ENCODE measurements at regions not wholly inside any gene's neighbourhood (a gene's known extent, or its start where the extent isn't known, plus 50 kb on each side); places are given as distances from the start of the nearest gene placed in this dataset.

DNA sequence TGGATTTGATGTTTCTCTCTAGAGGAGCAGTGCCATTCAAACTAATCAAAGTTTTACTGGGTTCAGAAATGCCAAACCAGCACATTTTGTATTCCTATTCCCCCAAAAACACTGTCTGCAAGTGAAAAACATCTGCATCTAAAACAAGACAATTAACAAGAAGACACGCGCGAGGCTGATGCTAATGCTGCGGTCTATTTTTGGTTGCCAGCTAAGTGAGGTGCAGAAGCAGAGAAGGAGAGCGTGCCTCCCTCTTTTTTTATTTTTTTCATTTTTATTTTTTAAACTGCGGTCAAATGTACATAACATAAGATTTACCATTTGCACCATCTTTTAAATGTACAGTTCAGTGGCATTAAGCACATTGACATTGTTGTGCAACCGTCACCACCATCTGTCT lies 641.1 kb downstream of the DHX35 start:
- Histone ChIP-seq H3K4me2 (ENCODE audit: low read length) (no peak overlapping the region), H3K9me2 (replicated peaks; ENCODE audit: low read length) (no peaks in the 10 kb centered on the region), H3K9me3 (ENCODE audit: low read length) (peaks cover 17% of the 10 kb centered on the region; the same call in 1 of the 2 replicates), H3K4me3 (ENCODE audit: low read length) (no peak overlapping the region), H2AFZ (ENCODE audit: low read length) (no peak overlapping the region), H3K27me3 (ENCODE audit: low read length) (no peaks in the 10 kb centered on the region), H3K36me3 (ENCODE audit: low read depth, low read length) (no peaks in the 10 kb centered on the region), H3K79me2 (ENCODE audit: low read length) (no peaks in the 10 kb centered on the region), H3F3A (ENCODE audit: low read length, unreplicated experiment) (no peaks in the 10 kb centered on the region), H3K4me1 (ENCODE audit: insufficient read depth, low read length) (no peaks in the 10 kb centered on the region), H4K20me1 (ENCODE audit: low read length) (no peaks in the 10 kb centered on the region), H3K9ac (ENCODE audit: low read length) (no peak overlapping the region), H3K27ac (ENCODE audit: low read length) (no peak overlapping the region)
- ATAC-seq (no peak), DNase-seq (no peak)
- TF ChIP-seq, protein P1, sequence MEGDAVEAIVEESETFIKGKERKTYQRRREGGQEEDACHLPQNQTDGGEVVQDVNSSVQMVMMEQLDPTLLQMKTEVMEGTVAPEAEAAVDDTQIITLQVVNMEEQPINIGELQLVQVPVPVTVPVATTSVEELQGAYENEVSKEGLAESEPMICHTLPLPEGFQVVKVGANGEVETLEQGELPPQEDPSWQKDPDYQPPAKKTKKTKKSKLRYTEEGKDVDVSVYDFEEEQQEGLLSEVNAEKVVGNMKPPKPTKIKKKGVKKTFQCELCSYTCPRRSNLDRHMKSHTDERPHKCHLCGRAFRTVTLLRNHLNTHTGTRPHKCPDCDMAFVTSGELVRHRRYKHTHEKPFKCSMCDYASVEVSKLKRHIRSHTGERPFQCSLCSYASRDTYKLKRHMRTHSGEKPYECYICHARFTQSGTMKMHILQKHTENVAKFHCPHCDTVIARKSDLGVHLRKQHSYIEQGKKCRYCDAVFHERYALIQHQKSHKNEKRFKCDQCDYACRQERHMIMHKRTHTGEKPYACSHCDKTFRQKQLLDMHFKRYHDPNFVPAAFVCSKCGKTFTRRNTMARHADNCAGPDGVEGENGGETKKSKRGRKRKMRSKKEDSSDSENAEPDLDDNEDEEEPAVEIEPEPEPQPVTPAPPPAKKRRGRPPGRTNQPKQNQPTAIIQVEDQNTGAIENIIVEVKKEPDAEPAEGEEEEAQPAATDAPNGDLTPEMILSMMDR (conservative IDR thresholded peaks at IDR 0.05; ENCODE audit: low read depth, low read length) = no peak
- TF ChIP-seq EZH2 (IDR thresholded peaks at IDR 0.05; ENCODE audit: low read length, unreplicated experiment) (no peak), EZH2phosphoT487 (IDR thresholded peaks at IDR 0.05; ENCODE audit: borderline replicate concordance, low read length) (no peak)
- ChIA-PET CTCF (no interaction called here), POLR2A (ENCODE audit: unreplicated experiment) (no interaction called here)
- intact Hi-C loops (cut with micrococcal nuclease) = no loop called here
- no TSS peak for BruUV-seq (replicated peaks)

DNA sequence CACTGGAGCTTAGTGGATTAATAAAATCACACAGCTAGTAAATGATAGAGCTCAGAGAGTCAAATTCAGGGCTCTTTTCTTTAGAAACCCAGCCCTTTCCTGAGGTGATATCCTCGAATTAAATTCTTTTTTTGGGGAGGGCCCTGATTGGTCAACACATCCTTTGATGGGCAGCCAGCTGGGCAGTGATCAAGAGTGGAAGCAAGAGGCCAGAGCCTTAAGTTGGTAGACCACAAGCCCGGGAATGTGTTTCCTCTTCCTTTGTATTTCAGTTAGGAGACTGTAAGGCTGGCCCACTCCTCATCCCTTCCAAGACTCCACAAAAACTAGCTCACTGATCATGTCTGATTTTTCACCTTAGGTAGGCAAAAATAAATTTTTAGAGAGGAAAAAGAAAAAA lies 640.5 kb downstream of the DHX35 start:
- ChIA-PET CTCF (no interaction called here), POLR2A (ENCODE audit: unreplicated experiment) (interaction anchor here (0.6 kb wide), 1 partner anchor 803 kb away, joined by 4 read pairs; no protein-coding TSS in a partner anchor)
- no peak overlapping the region for H3K4me3 ChIP-seq (ENCODE audit: low read length)
- TF ChIP-seq, protein P1 (conservative IDR thresholded peaks at IDR 0.05; ENCODE audit: low read depth, low read length) = no peak
- no peak for TF ChIP-seq EZH2phosphoT487 (IDR thresholded peaks at IDR 0.05; ENCODE audit: borderline replicate concordance, low read length)
- TF ChIP-seq EZH2 (IDR thresholded peaks at IDR 0.05; ENCODE audit: low read length, unreplicated experiment) = no peak
- H4K20me1 ChIP-seq (ENCODE audit: low read length) = no peaks in the 10 kb centered on the region
- no peak for DNase-seq
- no peak overlapping the region for H3K27ac ChIP-seq (ENCODE audit: low read length)
- no peaks in the 10 kb centered on the region for H3K36me3 ChIP-seq (ENCODE audit: low read depth, low read length)
- no peak overlapping the region for H3K9ac ChIP-seq (ENCODE audit: low read length)
- no TSS peak for BruUV-seq (replicated peaks)
- H3F3A ChIP-seq (ENCODE audit: low read length, unreplicated experiment) = no peaks in the 10 kb centered on the region
- no peaks in the 10 kb centered on the region for H3K9me2 ChIP-seq (replicated peaks; ENCODE audit: low read length)
- no peak for ATAC-seq
- H3K4me1 ChIP-seq (ENCODE audit: insufficient read depth, low read length) = no peaks in the 10 kb centered on the region
- intact Hi-C loops (cut with micrococcal nuclease) = no loop called here
- peaks cover 13% of the 10 kb centered on the region; the same call in 1 of the 2 replicates for H3K9me3 ChIP-seq (ENCODE audit: low read length)
- no peak overlapping the region for H3K4me2 ChIP-seq (ENCODE audit: low read length)
- no peaks in the 10 kb centered on the region for H3K79me2 ChIP-seq (ENCODE audit: low read length)
- no peak overlapping the region for H2AFZ ChIP-seq (ENCODE audit: low read length)
- H3K27me3 ChIP-seq (ENCODE audit: low read length) = no peaks in the 10 kb centered on the region

DNA sequence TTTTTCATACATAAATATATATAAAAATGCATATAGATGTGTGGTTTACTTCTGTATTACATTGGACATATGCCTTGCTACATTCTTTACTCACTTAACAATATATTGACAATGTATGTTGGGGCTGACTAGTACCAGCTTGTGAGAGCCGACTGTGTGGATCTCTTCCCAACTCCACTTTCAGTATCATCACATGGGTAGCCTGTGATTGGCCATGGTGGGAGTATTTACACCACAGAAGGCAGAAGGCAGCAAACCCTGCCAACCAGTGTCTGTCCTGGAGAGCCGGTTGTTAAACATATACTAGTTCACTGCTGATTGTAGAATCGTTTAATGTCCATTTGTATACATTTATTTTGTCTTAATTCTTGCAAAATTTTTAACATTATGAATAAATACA lies 638.7 kb downstream of the DHX35 start:
- Histone ChIP-seq H3F3A (ENCODE audit: low read length, unreplicated experiment) (no peaks in the 10 kb centered on the region), H3K27ac (ENCODE audit: low read length) (no peak overlapping the region), H3K36me3 (ENCODE audit: low read depth, low read length) (no peaks in the 10 kb centered on the region), H3K9me2 (replicated peaks; ENCODE audit: low read length) (no peaks in the 10 kb centered on the region), H3K9me3 (ENCODE audit: low read length) (peaks cover 9% of the 10 kb centered on the region; the same call in 1 of the 2 replicates), H4K20me1 (ENCODE audit: low read length) (no peaks in the 10 kb centered on the region), H3K4me1 (ENCODE audit: insufficient read depth, low read length) (no peaks in the 10 kb centered on the region), H3K9ac (ENCODE audit: low read length) (no peak overlapping the region), H3K4me3 (ENCODE audit: low read length) (no peak overlapping the region), H3K79me2 (ENCODE audit: low read length) (no peaks in the 10 kb centered on the region), H3K27me3 (ENCODE audit: low read length) (no peaks in the 10 kb centered on the region), H2AFZ (ENCODE audit: low read length) (no peak overlapping the region), H3K4me2 (ENCODE audit: low read length) (no peak overlapping the region)
- intact Hi-C loops (cut with micrococcal nuclease) = no loop called here
- ChIA-PET CTCF (no interaction called here), POLR2A (ENCODE audit: unreplicated experiment) (no interaction called here)
- no TSS peak for BruUV-seq (replicated peaks)
- ATAC-seq = no peak
- DNase-seq = no peak
- TF ChIP-seq EZH2phosphoT487 (IDR thresholded peaks at IDR 0.05; ENCODE audit: borderline replicate concordance, low read length) = no peak
- no peak for TF ChIP-seq EZH2 (IDR thresholded peaks at IDR 0.05; ENCODE audit: low read length, unreplicated experiment)
- TF ChIP-seq, protein P1 (conservative IDR thresholded peaks at IDR 0.05; ENCODE audit: low read depth, low read length) = no peak
